Keratinocyte (primary cell): ENCODE measurements at regions not wholly inside any gene's neighbourhood (a gene's known extent, or its start where the extent isn't known, plus 50 kb on each side); places are given as distances from the start of the nearest gene placed in this dataset.
"Not testable (repeated sequence)": the region's sequence is repeated elsewhere in the genome, so short reads cannot be mapped to it uniquely, and the experiment has no call there.

Experiments
- DNase-seq: peaks from one replicate; pipeline ENCODE4 v3.0.0-alpha.2; 2011; ENCODE audit warnings: low read depth, missing footprints, low spot score
- FAIRE-seq: peaks from 2 replicates; lab custom pipeline; 2011; peaks lifted over from hg19 to GRCh38; lab: Jason Lieb, UNC
- H2AFZ ChIP-seq: 2 replicates; pipeline ENCODE4 v1.6.0; 2012; ENCODE audit warnings: low read length, control low read depth, inconsistent platforms; ENCODE audit not compliant: control insufficient read depth
- H3K27ac ChIP-seq: 2 replicates; pipeline ENCODE4 v1.5.1; 2011; ENCODE audit warnings: low read length; ENCODE audit not compliant: control insufficient read depth, insufficient read depth
- H3K27me3 ChIP-seq: 3 replicates; pipeline ENCODE4 v1.6.0; 2011; ENCODE audit warnings: low read length; ENCODE audit not compliant: control insufficient read depth, insufficient read depth; ENCODE audit errors: extremely low read depth
- H3K36me3 ChIP-seq, 2 experiments: 2 replicates in 1 of 2; 3 replicates in 1 of 2; pipeline ENCODE4 v1.5.1; 2011; ENCODE audit warnings: low read length in 2 of 2, mild to moderate bottlenecking in 1 of 2; ENCODE audit not compliant: control insufficient read depth in 2 of 2, insufficient read depth in 2 of 2; ENCODE audit errors: extremely low read depth in 1 of 2
- H3K4me1 ChIP-seq: 3 replicates; pipeline ENCODE4 v1.5.1; 2011; ENCODE audit warnings: low read length; ENCODE audit not compliant: control insufficient read depth, insufficient read depth; ENCODE audit errors: extremely low read depth
- H3K4me2 ChIP-seq: 3 replicates; pipeline ENCODE4 v1.6.0; 2011; ENCODE audit warnings: low read depth, low read length; ENCODE audit not compliant: control insufficient read depth, insufficient read depth; ENCODE audit errors: extremely low read depth
- H3K4me3 ChIP-seq, 3 experiments: fragments of 200-600 bp in 1 of 3; sonication (generic) in 1 of 3; 2 replicates in 2 of 3; 3 replicates in 1 of 3; pipeline ENCODE4 v1.5.1; 2011 to 2016; ENCODE audit warnings: low read length in 3 of 3, mild to moderate bottlenecking in 3 of 3, control low read depth in 2 of 3, inconsistent platforms in 1 of 3, low read depth in 1 of 3, mixed read lengths in 1 of 3, mixed run types in 1 of 3, moderate library complexity in 1 of 3; ENCODE audit not compliant: control insufficient read depth in 2 of 3, insufficient read depth in 2 of 3; ENCODE audit errors: extremely low read depth in 1 of 3
- H3K79me2 ChIP-seq: 2 replicates; pipeline ENCODE4 v1.6.0; 2012; ENCODE audit warnings: low read length; ENCODE audit not compliant: control insufficient read depth, insufficient read depth
- H3K9ac ChIP-seq: 3 replicates; pipeline ENCODE4 v1.6.0; 2011; ENCODE audit warnings: low read length; ENCODE audit not compliant: control insufficient read depth, insufficient read depth; ENCODE audit errors: extremely low read depth
- H3K9me1 ChIP-seq: 3 replicates; pipeline ENCODE4 v1.6.0; 2011; ENCODE audit warnings: low read length; ENCODE audit not compliant: control insufficient read depth, insufficient read depth; ENCODE audit errors: extremely low read depth
- H3K9me3 ChIP-seq: 2 replicates; pipeline ENCODE4 v1.5.1; 2012; ENCODE audit warnings: low read depth, low read length; ENCODE audit not compliant: control insufficient read depth
- H4K20me1 ChIP-seq: 3 replicates; pipeline ENCODE4 v1.6.0; 2011; ENCODE audit warnings: low read length; ENCODE audit not compliant: control insufficient read depth, insufficient read depth; ENCODE audit errors: extremely low read depth
- dilution Hi-C: fragments of 300-500 bp; cut with MboI; formaldehyde crosslinking; loops from one replicate; pipeline ENCODE4 v1.7.0; 2020; ENCODE audit warnings: low sequenced_read_pairs; ENCODE audit not compliant: extremely low pct_ligation_motif_present

DNA sequence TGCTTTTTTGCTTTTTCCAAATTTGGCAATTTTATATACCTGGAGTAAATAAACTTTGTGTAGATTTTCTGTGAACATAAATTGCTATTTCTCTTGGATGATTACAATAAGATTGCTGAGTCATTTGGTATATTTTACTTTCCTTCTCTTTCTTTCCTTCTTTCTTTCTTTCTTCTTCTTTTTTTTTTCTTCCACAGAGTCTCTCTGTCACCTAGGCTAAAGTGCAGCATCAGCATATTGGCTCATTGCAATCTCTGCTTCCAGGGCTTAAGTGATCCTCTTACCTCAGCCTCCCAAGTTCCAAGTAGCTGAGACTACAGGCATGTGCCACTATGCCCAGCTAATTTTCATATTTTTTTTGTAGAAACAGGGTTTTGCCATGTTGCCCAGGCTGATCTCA, 201.2 kb upstream of the OR4C13 start:
- H3K9me1 ChIP-seq, H3K27ac ChIP-seq, H3K4me2 ChIP-seq, H3K4me3 ChIP-seq, FAIRE-seq, dilution Hi-C loops, H3K27me3 ChIP-seq, H3K79me2 ChIP-seq, DNase-seq, H2AFZ ChIP-seq, H3K4me1 ChIP-seq, H4K20me1 ChIP-seq, H3K9me3 ChIP-seq, H3K36me3 ChIP-seq, H3K9ac ChIP-seq: not testable (repeated sequence)

DNA sequence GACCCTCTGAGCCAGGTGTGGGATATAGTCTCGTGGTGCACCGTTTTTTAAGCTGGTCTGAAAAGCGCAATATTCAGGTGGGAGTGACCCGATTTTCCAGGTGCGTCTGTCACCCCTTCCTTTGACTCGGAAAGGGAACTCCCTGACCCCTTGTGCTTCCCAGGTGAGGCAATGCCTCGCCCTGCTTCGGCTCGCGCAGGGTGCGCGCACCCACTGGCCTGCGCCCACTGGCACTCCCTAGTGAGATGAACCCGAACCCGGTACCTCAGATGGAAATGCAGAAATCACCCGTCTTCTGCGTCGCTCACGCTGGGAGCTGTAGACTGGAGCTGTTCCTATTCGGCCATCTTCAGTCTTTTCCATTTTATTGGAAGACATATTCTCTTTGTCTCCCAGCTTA, 171.4 kb upstream of the OR4C13 start:
- FAIRE-seq, DNase-seq, dilution Hi-C loops, H3K9me1 ChIP-seq, H3K27ac ChIP-seq, H3K27me3 ChIP-seq, H3K9me3 ChIP-seq, H3K79me2 ChIP-seq, H4K20me1 ChIP-seq, H3K36me3 ChIP-seq, H3K4me1 ChIP-seq, H3K4me3 ChIP-seq, H3K9ac ChIP-seq, H3K4me2 ChIP-seq, H2AFZ ChIP-seq: not testable (repeated sequence)

GRCh38 chr11:49782000-49782399, 170.2 kb upstream of the OR4C13 start:
- H3K27me3 ChIP-seq, H4K20me1 ChIP-seq, H3K36me3 ChIP-seq, H3K9ac ChIP-seq, dilution Hi-C loops, H3K27ac ChIP-seq, H3K4me3 ChIP-seq, H3K79me2 ChIP-seq, H3K4me1 ChIP-seq, H2AFZ ChIP-seq, H3K9me3 ChIP-seq, DNase-seq, H3K9me1 ChIP-seq, FAIRE-seq, H3K4me2 ChIP-seq: not testable (repeated sequence)

DNA sequence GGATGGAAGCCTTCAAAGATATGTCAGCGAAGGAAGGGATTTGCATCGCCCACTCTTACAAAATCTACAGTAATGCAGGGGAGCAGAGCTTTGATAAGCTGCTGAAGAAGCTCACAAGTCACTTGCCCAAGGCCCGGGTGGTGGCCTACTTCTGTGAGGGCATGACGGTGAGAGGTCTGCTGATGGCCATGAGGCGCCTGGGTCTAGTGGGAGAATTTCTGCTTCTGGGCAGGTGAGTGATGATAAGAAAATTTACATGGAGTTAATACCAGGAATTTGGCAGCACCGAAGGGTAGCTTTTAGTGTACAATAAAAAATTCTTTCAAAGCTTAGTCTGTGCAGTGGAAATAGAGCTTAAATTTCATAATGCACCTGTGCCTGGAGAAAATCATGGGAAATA, 168.3 kb upstream of the OR4C13 start:
- H3K36me3 ChIP-seq, dilution Hi-C loops, H3K27me3 ChIP-seq, FAIRE-seq, H2AFZ ChIP-seq, H3K4me2 ChIP-seq, H3K9ac ChIP-seq, H3K9me3 ChIP-seq, DNase-seq, H3K4me1 ChIP-seq, H3K4me3 ChIP-seq, H3K9me1 ChIP-seq, H3K27ac ChIP-seq, H3K79me2 ChIP-seq, H4K20me1 ChIP-seq: not testable (repeated sequence)

DNA sequence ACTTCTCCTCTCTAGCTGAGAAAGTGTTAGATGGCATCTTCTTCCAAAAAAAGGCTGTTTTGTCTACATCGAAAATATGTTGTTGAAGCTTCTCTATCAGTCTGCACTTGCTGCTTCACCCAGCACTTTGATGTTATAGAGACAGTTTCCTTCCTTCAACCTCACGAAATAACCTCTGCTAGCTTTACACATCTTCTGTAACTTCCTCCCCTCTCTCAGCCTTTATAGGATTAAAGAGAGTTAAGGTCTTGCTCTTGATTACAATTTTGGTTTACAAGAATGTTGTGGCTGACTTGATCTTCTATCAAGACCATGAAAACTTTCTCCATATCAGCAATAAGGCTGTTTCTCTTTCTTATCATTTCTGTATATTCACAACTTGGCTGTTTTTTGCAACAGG, 162.4 kb upstream of the OR4C13 start:
- H3K4me1 ChIP-seq, H3K27ac ChIP-seq, H3K9ac ChIP-seq, H2AFZ ChIP-seq, H3K79me2 ChIP-seq, H4K20me1 ChIP-seq, H3K9me3 ChIP-seq, DNase-seq, H3K4me2 ChIP-seq, dilution Hi-C loops, FAIRE-seq, H3K36me3 ChIP-seq, H3K9me1 ChIP-seq, H3K27me3 ChIP-seq, H3K4me3 ChIP-seq: not testable (repeated sequence)
